ENCODE measurements at regions not wholly inside any gene's neighbourhood (a gene's known extent, or its start where the extent isn't known, plus 50 kb on each side); places are given as distances from the start of the nearest gene placed in this dataset.

DNA sequence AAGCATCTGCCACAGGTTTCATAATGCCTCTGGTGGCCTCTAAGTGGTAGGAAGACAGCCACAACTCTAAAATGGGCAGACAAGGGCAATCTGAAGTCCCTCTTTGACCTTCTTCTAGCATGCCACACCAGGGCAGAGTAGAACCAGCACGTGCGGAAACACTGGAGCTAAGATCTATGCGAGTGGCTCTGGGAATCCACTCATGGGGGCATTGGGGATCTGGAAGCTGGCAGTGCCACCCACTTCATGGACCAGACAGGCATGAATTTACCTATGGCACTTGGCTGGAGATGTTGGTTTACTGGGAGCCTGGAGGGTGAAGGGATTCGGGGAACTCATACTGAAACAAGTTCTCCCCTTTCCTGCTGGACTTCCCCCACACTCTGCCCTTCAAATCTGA lies 337.4 kb downstream of the MIAT start:
- H3K9me3 Mint-ChIP-seq (ENCODE audit: unreplicated experiment) = peaks cover 3% of the 10 kb centered on the region
- H3K27ac Mint-ChIP-seq (ENCODE audit: unreplicated experiment) = no peak overlapping the region
- no peaks in the 10 kb centered on the region for H3K79me2 ChIP-seq (ENCODE audit: insufficient read depth, low read length)
- no peak overlapping the region for H3K4me3 Mint-ChIP-seq (ENCODE audit: unreplicated experiment)
- no peaks in the 10 kb centered on the region for H3K36me3 Mint-ChIP-seq (ENCODE audit: low read depth, unreplicated experiment)
- H3K4me3 ChIP-seq (ENCODE audit: insufficient read depth, low read depth, low read length) = no peak overlapping the region
- H3K36me3 ChIP-seq (ENCODE audit: insufficient read depth, low read length) = no peaks in the 10 kb centered on the region
- H3K4me1 ChIP-seq (ENCODE audit: insufficient read depth, low read length) = no peaks in the 10 kb centered on the region
- no peaks in the 10 kb centered on the region for H3K27me3 ChIP-seq (ENCODE audit: insufficient read depth, low read length)
- H3K27me3 Mint-ChIP-seq (ENCODE audit: low read depth, unreplicated experiment) = peaks cover 26% of the 10 kb centered on the region
- no peak overlapping the region for H2AFZ ChIP-seq (ENCODE audit: low read depth, low read length)
- H3K4me1 Mint-ChIP-seq (ENCODE audit: low read depth, unreplicated experiment) = no peaks in the 10 kb centered on the region
- no peak for DNase-seq (ENCODE audit: low read depth)
- no peak overlapping the region for H3K27ac ChIP-seq (ENCODE audit: low read depth, low read length)
- H3K9ac ChIP-seq (ENCODE audit: low read length) = no peak overlapping the region
- H4K20me1 ChIP-seq (ENCODE audit: insufficient read depth, low read length) = no peaks in the 10 kb centered on the region
- no peaks in the 10 kb centered on the region for H3K9me3 ChIP-seq (ENCODE audit: insufficient read depth, low read depth, low read length)
- TF ChIP-seq EZH2 (IDR thresholded peaks at IDR 0.05; ENCODE audit: insufficient read depth, low read length) = no peak
- TF ChIP-seq, protein P1, sequence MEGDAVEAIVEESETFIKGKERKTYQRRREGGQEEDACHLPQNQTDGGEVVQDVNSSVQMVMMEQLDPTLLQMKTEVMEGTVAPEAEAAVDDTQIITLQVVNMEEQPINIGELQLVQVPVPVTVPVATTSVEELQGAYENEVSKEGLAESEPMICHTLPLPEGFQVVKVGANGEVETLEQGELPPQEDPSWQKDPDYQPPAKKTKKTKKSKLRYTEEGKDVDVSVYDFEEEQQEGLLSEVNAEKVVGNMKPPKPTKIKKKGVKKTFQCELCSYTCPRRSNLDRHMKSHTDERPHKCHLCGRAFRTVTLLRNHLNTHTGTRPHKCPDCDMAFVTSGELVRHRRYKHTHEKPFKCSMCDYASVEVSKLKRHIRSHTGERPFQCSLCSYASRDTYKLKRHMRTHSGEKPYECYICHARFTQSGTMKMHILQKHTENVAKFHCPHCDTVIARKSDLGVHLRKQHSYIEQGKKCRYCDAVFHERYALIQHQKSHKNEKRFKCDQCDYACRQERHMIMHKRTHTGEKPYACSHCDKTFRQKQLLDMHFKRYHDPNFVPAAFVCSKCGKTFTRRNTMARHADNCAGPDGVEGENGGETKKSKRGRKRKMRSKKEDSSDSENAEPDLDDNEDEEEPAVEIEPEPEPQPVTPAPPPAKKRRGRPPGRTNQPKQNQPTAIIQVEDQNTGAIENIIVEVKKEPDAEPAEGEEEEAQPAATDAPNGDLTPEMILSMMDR (IDR thresholded peaks at IDR 0.05; ENCODE audit: insufficient read depth, low read depth, low read length) = no peak
- FAIRE-seq = no peak
- H3K4me2 ChIP-seq (ENCODE audit: low read length) = no peak overlapping the region

DNA sequence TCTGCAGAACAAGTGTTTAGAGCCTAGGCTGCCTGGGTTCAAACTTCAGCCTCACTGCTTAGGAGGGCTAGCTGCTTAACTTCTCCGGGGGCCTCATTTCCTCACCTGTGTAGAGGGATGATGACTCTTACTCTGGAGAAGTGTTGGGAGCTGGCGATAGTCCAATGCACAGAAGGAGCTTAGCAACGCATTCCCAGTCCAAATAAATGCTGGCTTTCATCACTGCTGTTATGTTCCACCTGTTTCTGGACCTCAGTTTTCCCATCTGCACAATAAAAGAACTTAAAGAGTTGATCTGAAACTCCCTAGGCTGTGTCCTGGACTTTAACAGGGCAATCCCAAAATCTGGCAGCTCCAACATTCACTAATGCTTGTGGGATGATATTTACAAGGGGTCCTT lies 337.8 kb downstream of the MIAT start:
- Histone ChIP-seq H3K4me3 (ENCODE audit: insufficient read depth, low read depth, low read length) (no peak overlapping the region), H3K27me3 (ENCODE audit: insufficient read depth, low read length) (no peaks in the 10 kb centered on the region), H3K36me3 (ENCODE audit: insufficient read depth, low read length) (no peaks in the 10 kb centered on the region), H3K4me2 (ENCODE audit: low read length) (no peak overlapping the region), H3K27ac (ENCODE audit: low read depth, low read length) (no peak overlapping the region), H4K20me1 (ENCODE audit: insufficient read depth, low read length) (no peaks in the 10 kb centered on the region), H2AFZ (ENCODE audit: low read depth, low read length) (no peak overlapping the region), H3K79me2 (ENCODE audit: insufficient read depth, low read length) (no peaks in the 10 kb centered on the region), H3K4me1 (ENCODE audit: insufficient read depth, low read length) (no peaks in the 10 kb centered on the region), H3K9me3 (ENCODE audit: insufficient read depth, low read depth, low read length) (no peaks in the 10 kb centered on the region), H3K9ac (ENCODE audit: low read length) (no peak overlapping the region)
- Mint-ChIP-seq H3K27me3 (ENCODE audit: low read depth, unreplicated experiment) (peaks cover 24% of the 10 kb centered on the region), H3K4me3 (ENCODE audit: unreplicated experiment) (no peak overlapping the region), H3K9me3 (ENCODE audit: unreplicated experiment) (peaks cover 3% of the 10 kb centered on the region), H3K27ac (ENCODE audit: unreplicated experiment) (no peak overlapping the region), H3K4me1 (ENCODE audit: low read depth, unreplicated experiment) (no peaks in the 10 kb centered on the region), H3K36me3 (ENCODE audit: low read depth, unreplicated experiment) (no peaks in the 10 kb centered on the region)
- DNase-seq (ENCODE audit: low read depth) (no peak), FAIRE-seq (no peak)
- TF ChIP-seq EZH2 (IDR thresholded peaks at IDR 0.05; ENCODE audit: insufficient read depth, low read length) = no peak
- TF ChIP-seq, protein P1 (IDR thresholded peaks at IDR 0.05; ENCODE audit: insufficient read depth, low read depth, low read length) = no peak

DNA sequence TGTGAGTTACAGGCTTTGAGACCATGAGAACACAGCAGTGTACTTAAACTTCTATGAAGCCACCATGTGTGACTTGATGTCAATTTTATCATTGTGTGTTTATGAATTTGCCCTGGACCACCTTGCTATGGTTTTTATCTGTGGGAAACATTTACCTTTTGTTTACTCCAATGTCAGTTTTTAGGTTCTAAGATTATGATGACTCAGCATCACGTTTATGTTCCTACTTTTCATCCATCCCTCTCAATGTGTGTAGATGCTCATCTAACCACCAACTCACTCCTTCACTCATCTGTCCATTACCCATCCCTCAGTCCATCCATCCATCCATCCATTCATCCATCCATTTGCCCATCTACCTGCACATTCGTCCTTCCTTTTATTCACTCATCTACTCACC lies 338.8 kb downstream of the MIAT start:
- TF ChIP-seq EZH2 (IDR thresholded peaks at IDR 0.05; ENCODE audit: insufficient read depth, low read length) = no peak
- TF ChIP-seq, protein P1 (IDR thresholded peaks at IDR 0.05; ENCODE audit: insufficient read depth, low read depth, low read length) = no peak

More for the DNA sequence above, 338.8 kb downstream of the MIAT start:
- no peak overlapping the region for H3K9ac ChIP-seq (ENCODE audit: low read length)
- H4K20me1 ChIP-seq (ENCODE audit: insufficient read depth, low read length) = no peaks in the 10 kb centered on the region
- H3K4me3 Mint-ChIP-seq (ENCODE audit: unreplicated experiment) = no peak overlapping the region
- H3K27me3 ChIP-seq (ENCODE audit: insufficient read depth, low read length) = no peaks in the 10 kb centered on the region
- peaks cover 16% of the 10 kb centered on the region for H3K27me3 Mint-ChIP-seq (ENCODE audit: low read depth, unreplicated experiment)
- no peak overlapping the region for H3K4me3 ChIP-seq (ENCODE audit: insufficient read depth, low read depth, low read length)
- FAIRE-seq (no peak), DNase-seq (ENCODE audit: low read depth) (no peak)
- H3K36me3 ChIP-seq (ENCODE audit: insufficient read depth, low read length) = no peaks in the 10 kb centered on the region
- H3K27ac ChIP-seq (ENCODE audit: low read depth, low read length) = no peak overlapping the region
- no peak overlapping the region for H2AFZ ChIP-seq (ENCODE audit: low read depth, low read length)
- H3K4me1 ChIP-seq (ENCODE audit: insufficient read depth, low read length) = no peaks in the 10 kb centered on the region
- no peaks in the 10 kb centered on the region for H3K4me1 Mint-ChIP-seq (ENCODE audit: low read depth, unreplicated experiment)
- peaks cover 3% of the 10 kb centered on the region for H3K9me3 Mint-ChIP-seq (ENCODE audit: unreplicated experiment)
- no peaks in the 10 kb centered on the region for H3K36me3 Mint-ChIP-seq (ENCODE audit: low read depth, unreplicated experiment)
- H3K4me2 ChIP-seq (ENCODE audit: low read length) = no peak overlapping the region
- H3K27ac Mint-ChIP-seq (ENCODE audit: unreplicated experiment) = no peak overlapping the region
- no peaks in the 10 kb centered on the region for H3K9me3 ChIP-seq (ENCODE audit: insufficient read depth, low read depth, low read length)
- H3K79me2 ChIP-seq (ENCODE audit: insufficient read depth, low read length) = no peaks in the 10 kb centered on the region

All from astrocyte (in vitro differentiated cells and primary cell).